Mesodermal cell (in vitro differentiated cells): ENCODE measurements at regions not wholly inside any gene's neighbourhood (a gene's known extent, or its start where the extent isn't known, plus 50 kb on each side); places are given as distances from the start of the nearest gene placed in this dataset.

ENCODE experiments used
- H3K27ac ChIP-seq: 2 replicates; pipeline ENCODE4 v1.7.0; 2013; ENCODE audit warnings: mild to moderate bottlenecking, low read depth, low read length, moderate library complexity; ENCODE audit not compliant: severe bottlenecking
- H3K36me3 ChIP-seq: 2 replicates; pipeline ENCODE4 v1.7.1; 2013; ENCODE audit warnings: mild to moderate bottlenecking, low read length, moderate library complexity; ENCODE audit not compliant: control insufficient read depth, insufficient read depth
- H3K4me1 ChIP-seq: one replicate; pipeline ENCODE4 v1.7.1; 2013; ENCODE audit warnings: mild to moderate bottlenecking, low read length; ENCODE audit not compliant: insufficient read depth, control insufficient read depth, poor library complexity, severe bottlenecking
- H3K4me3 ChIP-seq: 2 replicates; pipeline ENCODE4 v1.7.0; 2013; ENCODE audit warnings: low read length, control low read depth, mild to moderate bottlenecking; ENCODE audit not compliant: insufficient read depth, poor library complexity, severe bottlenecking; ENCODE audit errors: extremely low read depth
- H3K9me3 ChIP-seq: 2 replicates; pipeline ENCODE4 v1.7.1; 2013; ENCODE audit warnings: mild to moderate bottlenecking, low read length, moderate library complexity; ENCODE audit not compliant: control insufficient read depth
- WGBS, 2 experiments: methylation state at CpG; one replicate each; pipeline ENCODE4 v1.1.5; 2013; ENCODE audit warnings: missing lambda C conversion rate in 2 of 2; ENCODE audit not compliant: insufficient coverage in 2 of 2; 5-methylcytosine and 5-hydroxymethylcytosine counted together

GRCh38 chr21:28877318-28877884 is 115.3 kb downstream of the LTN1 start:
- H3K9me3 ChIP-seq = no peaks in the 10 kb centered on the region
- H3K36me3 ChIP-seq = peaks cover 30% of the 10 kb centered on the region
- H3K4me1 ChIP-seq = no peaks in the 10 kb centered on the region
- WGBS, 2 experiments = no CpG with 5 or more reads among the region's 1 CpG
- no peak overlapping the region for H3K27ac ChIP-seq
- H3K4me3 ChIP-seq = no peak overlapping the region

- peaks cover 23% of the 10 kb centered on the region for H3K36me3 ChIP-seq
- 72 to 94% methylated on average over 2 to 4 of the region's 5 CpGs for WGBS, 2 experiments
- no peaks in the 10 kb centered on the region for H3K4me1 ChIP-seq
Observed at GRCh38 chr21:28875078-28875477, 117.6 kb downstream of the LTN1 start.

GRCh38 chr21:28872218-28872617 is 120.5 kb downstream of the LTN1 start:
- no peak overlapping the region for H3K4me3 ChIP-seq
- WGBS, 2 experiments = 87 to 88% methylated on average over 2 to 4 of the region's 5 CpGs
- H3K36me3 ChIP-seq = peaks cover 23% of the 10 kb centered on the region
- no peak overlapping the region for H3K27ac ChIP-seq
- H3K4me1 ChIP-seq = no peaks in the 10 kb centered on the region
- H3K9me3 ChIP-seq = no peaks in the 10 kb centered on the region

More at GRCh38 chr21:28875078-28875477, 117.6 kb downstream of the LTN1 start:
- Histone ChIP-seq H3K9me3 (no peaks in the 10 kb centered on the region), H3K27ac (no peak overlapping the region), H3K4me3 (no peak overlapping the region)

GRCh38 chr21:28871388-28872010 is 121.2 kb downstream of the LTN1 start:
- H3K27ac ChIP-seq = no peak overlapping the region

DNA sequence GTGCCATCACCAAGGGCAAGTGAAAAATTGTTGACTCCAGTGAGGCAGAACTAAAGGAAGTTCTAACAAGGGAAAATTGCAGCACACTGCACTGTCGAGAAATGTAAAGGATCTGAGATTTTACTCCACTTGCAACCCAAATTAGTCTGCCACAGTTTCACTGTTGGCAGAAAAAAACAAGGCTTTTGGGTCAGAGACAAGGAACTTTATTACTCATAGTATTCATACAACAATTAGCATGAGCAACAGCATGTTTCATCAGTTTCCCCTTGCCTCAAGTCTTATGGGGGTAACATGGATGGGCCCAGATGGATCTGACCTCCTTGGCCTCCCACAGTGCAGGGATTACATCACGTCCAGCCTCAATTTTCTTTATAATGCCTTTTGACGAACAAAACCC is 125.3 kb downstream of the LTN1 start:
- H3K36me3 ChIP-seq = peaks cover 1% of the 10 kb centered on the region
- no peak overlapping the region for H3K4me3 ChIP-seq
- WGBS, 2 experiments = 100% methylated on average over 2 of the region's 3 CpGs; no CpG with 5 or more reads in 1 of the 2 experiments
- no peaks in the 10 kb centered on the region for H3K9me3 ChIP-seq
- no peaks in the 10 kb centered on the region for H3K4me1 ChIP-seq
- no peak overlapping the region for H3K27ac ChIP-seq

More at GRCh38 chr21:28871388-28872010, 121.2 kb downstream of the LTN1 start:
- Histone ChIP-seq H3K9me3 (no peaks in the 10 kb centered on the region), H3K4me3 (no peak overlapping the region), H3K36me3 (peaks cover 23% of the 10 kb centered on the region), H3K4me1 (no peaks in the 10 kb centered on the region)
- 60% methylated on average over 1 of the region's 3 CpGs; no CpG with 5 or more reads in 1 of the 2 experiments for WGBS, 2 experiments

- no peaks in the 10 kb centered on the region for H3K9me3 ChIP-seq
- H3K36me3 ChIP-seq = no peaks in the 10 kb centered on the region
- 96 to 97% methylated on average over 5 of the region's 5 CpGs for WGBS, 2 experiments
- H3K27ac ChIP-seq = no peak overlapping the region
- no peak overlapping the region for H3K4me3 ChIP-seq
- H3K4me1 ChIP-seq = no peaks in the 10 kb centered on the region
Observed at GRCh38 chr21:28865488-28866186, 127.0 kb downstream of the LTN1 start.

DNA sequence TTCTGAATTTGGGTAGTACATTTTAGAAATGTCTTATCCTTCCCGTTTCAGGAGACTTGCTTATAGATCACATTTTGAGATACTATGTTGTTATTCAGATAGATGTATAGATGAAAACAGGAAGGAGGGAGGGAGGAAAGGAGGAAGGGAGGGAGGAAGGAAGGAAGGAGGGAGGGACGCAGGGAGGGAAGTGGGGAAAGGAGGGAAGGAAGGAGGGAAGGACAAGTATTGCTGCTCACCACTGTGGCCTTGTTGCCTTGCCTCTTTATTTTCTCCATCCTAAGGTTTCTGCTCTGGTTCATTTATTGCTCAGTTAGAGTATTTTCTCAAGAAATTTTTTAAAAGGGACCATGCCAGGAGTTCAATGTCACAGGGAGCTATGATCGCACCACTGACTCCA is 134.3 kb downstream of the LTN1 start:
- no peak overlapping the region for H3K27ac ChIP-seq
- no peak overlapping the region for H3K4me3 ChIP-seq
- H3K4me1 ChIP-seq = no peaks in the 10 kb centered on the region
- H3K9me3 ChIP-seq = no peaks in the 10 kb centered on the region
- no peaks in the 10 kb centered on the region for H3K36me3 ChIP-seq
- 100% methylated on average over 1 of the region's 3 CpGs for WGBS, 2 experiments

DNA sequence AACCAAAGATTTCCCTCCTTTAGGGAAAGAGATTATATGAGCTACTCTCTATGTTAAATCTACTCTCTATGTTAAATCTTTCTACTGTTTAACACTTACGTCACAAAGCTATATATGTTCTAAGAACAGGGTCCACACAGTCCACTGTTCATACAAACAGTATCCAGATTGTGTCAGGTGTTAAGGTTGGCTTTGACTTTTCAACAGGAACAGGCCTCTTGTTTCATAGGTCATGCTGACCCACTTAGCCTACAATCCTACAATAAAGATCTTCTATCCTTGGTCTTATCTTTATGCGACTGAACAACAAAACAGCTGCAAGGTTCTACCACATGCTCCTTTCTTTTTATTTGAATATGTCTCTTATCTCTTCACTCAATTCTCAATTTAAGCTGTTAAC is 134.9 kb downstream of the LTN1 start:
- Histone ChIP-seq H3K36me3 (no peaks in the 10 kb centered on the region), H3K9me3 (no peaks in the 10 kb centered on the region), H3K4me1 (no peaks in the 10 kb centered on the region), H3K4me3 (no peak overlapping the region), H3K27ac (no peak overlapping the region)
- 88 to 90% methylated on average over 1 of the region's 2 CpGs for whole genome bisulfite sequencing, 2 experiments

- WGBS, 2 experiments = 75 to 79% methylated on average over 5 of the region's 5 CpGs
Observed at GRCh38 chr21:28856588-28857250, 136.0 kb downstream of the LTN1 start.

DNA sequence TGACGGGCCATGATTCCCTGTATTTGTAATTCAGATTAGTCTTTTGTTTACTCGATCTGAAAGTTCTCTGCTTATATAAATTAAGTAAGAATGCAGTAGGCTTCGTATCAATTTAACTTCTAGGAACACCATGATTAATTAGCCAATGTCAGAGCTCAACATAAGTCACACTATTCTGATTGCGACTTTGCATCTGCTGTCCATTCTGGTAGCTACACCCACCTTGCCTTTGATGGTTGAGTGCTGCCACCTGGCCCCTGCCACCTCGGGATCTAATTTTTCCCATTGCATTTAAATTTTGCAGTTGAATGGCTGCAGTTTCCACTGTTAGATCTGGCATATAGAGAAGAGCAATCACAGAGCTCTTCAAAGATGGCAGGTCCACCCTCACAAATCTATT is 140.0 kb downstream of the LTN1 start:
- Histone ChIP-seq H3K4me1 (no peaks in the 10 kb centered on the region), H3K4me3 (no peak overlapping the region), H3K9me3 (no peaks in the 10 kb centered on the region), H3K36me3 (no peaks in the 10 kb centered on the region), H3K27ac (no peak overlapping the region)
- WGBS, 2 experiments = 83 to 93% methylated on average over 1 to 3 of the region's 5 CpGs

More at GRCh38 chr21:28856588-28857250, 136.0 kb downstream of the LTN1 start:
- H3K27ac ChIP-seq = no peak overlapping the region
- H3K4me1 ChIP-seq = no peaks in the 10 kb centered on the region
- H3K9me3 ChIP-seq = no peaks in the 10 kb centered on the region
- H3K4me3 ChIP-seq = no peak overlapping the region
- no peaks in the 10 kb centered on the region for H3K36me3 ChIP-seq
